Esophagus muscularis mucosa (tissue), 4 donors: ENCODE measurements at regions not wholly inside any gene's neighbourhood (a gene's known extent, or its start where the extent isn't known, plus 50 kb on each side); places are given as distances from the start of the nearest gene placed in this dataset.

Experiments
- EP300 ChIP-seq: sonication (generic); formaldehyde crosslinking; IDR thresholded peaks from one replicate; pipeline ENCODE4 v1.6.1; 2017; ENCODE audit warnings: antibody characterized with exemption
- POLR2A ChIP-seq: fragments of 450-650 bp; IDR thresholded peaks from one replicate; pipeline ENCODE4 v1.6.1; 2017; ENCODE audit warnings: antibody characterized with exemption, moderate library complexity, mild to moderate bottlenecking, low read depth
- POLR2AphosphoS5 ChIP-seq, 2 donors: sonication (generic); formaldehyde crosslinking; IDR thresholded peaks; one replicate each; pipeline ENCODE4 v1.6.1; 2017; ENCODE audit warnings: antibody characterized with exemption in 2 of 2
- TF ChIP-seq, protein P1 (sequence below), 3 experiments: fragments of 200-600 bp in 2 of 3; fragments of 450-650 bp in 1 of 3; sonication (generic) in 2 of 3; IDR thresholded peaks; one replicate each; pipeline ENCODE4 v1.5.1; 2017 to 2019; ENCODE audit warnings: antibody characterized with exemption in 3 of 3, mild to moderate bottlenecking in 2 of 3, moderate library complexity in 1 of 3

DNA sequence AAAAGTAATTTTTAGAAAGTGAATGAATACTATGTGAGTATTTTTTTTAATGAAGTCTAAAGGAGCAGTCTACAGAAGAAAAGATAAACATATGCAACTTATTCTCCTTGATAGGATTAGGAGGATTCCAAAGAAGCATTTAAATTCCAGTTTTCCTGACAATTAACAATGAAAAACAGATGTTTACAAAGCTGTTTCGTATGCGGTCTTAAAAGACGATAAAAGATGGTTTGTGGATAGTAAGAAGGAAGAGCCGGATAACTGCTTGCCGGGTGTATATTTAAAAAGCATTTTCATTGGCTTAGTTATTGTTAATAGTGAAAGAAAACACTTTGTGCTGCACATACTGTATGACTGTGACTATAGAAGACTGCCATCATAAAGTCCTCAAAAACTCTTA lies 120.0 kb upstream of the C11orf58 start:
- TF ChIP-seq, protein P1, sequence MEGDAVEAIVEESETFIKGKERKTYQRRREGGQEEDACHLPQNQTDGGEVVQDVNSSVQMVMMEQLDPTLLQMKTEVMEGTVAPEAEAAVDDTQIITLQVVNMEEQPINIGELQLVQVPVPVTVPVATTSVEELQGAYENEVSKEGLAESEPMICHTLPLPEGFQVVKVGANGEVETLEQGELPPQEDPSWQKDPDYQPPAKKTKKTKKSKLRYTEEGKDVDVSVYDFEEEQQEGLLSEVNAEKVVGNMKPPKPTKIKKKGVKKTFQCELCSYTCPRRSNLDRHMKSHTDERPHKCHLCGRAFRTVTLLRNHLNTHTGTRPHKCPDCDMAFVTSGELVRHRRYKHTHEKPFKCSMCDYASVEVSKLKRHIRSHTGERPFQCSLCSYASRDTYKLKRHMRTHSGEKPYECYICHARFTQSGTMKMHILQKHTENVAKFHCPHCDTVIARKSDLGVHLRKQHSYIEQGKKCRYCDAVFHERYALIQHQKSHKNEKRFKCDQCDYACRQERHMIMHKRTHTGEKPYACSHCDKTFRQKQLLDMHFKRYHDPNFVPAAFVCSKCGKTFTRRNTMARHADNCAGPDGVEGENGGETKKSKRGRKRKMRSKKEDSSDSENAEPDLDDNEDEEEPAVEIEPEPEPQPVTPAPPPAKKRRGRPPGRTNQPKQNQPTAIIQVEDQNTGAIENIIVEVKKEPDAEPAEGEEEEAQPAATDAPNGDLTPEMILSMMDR (IDR thresholded peaks at IDR 0.05): no peak
- TF ChIP-seq EP300 (no peak), POLR2A (no peak), POLR2AphosphoS5 (IDR thresholded peaks at IDR 0.05) (no peak)
